NCI-H2081 (cell line): ENCODE measurements at regions not wholly inside any gene's neighbourhood (a gene's known extent, or its start where the extent isn't known, plus 50 kb on each side); places are given as distances from the start of the nearest gene placed in this dataset.
"Not testable (repeated sequence)": the region's sequence is repeated elsewhere in the genome, so short reads cannot be mapped to it uniquely, and the experiment has no call there.

ENCODE experiments used
- DNase-seq, 2 experiments: peaks; one replicate each; lab custom pipeline; 2025; lab: John Stamatoyannopoulos, UW

- no peak for DNase-seq
Measured at GRCh38 chr1:78715181-78715661, 65.6 kb downstream of the IFI44 start.

- DNase-seq = no peak
Measured at GRCh38 chr1:78716186-78716585, 66.6 kb downstream of the IFI44 start.

GRCh38 chr1:78718566-78718965, 68.9 kb downstream of the IFI44 start:
- DNase-seq = no peak

GRCh38 chr1:78721136-78721535, 71.5 kb downstream of the IFI44 start:
- DNase-seq = no peak

- DNase-seq = no peak
Measured at GRCh38 chr1:78722105-78722504, 72.5 kb downstream of the IFI44 start.

GRCh38 chr1:78722521-78722920, 72.9 kb downstream of the IFI44 start:
- no peak for DNase-seq

- no peak for DNase-seq
Measured at GRCh38 chr1:78722947-78723346, 73.3 kb downstream of the IFI44 start.

- DNase-seq = no peak
Measured at GRCh38 chr1:78726686-78727085, 77.1 kb downstream of the IFI44 start.

GRCh38 chr1:78728359-78728758, 78.7 kb downstream of the IFI44 start:
- DNase-seq = no peak

GRCh38 chr1:78730054-78730453, 80.4 kb downstream of the IFI44 start:
- no peak for DNase-seq

GRCh38 chr1:78731674-78732073, 82.0 kb downstream of the IFI44 start:
- no peak for DNase-seq

GRCh38 chr1:78737241-78737640, 87.6 kb downstream of the IFI44 start:
- no peak for DNase-seq

- no peak for DNase-seq
Measured at GRCh38 chr1:78743626-78744025, 94.0 kb downstream of the IFI44 start.

GRCh38 chr1:78745111-78745510, 95.5 kb downstream of the IFI44 start:
- no peak for DNase-seq

- DNase-seq = not testable (repeated sequence)
Measured at GRCh38 chr1:78753679-78754078, 104.0 kb downstream of the IFI44 start.

- no peak for DNase-seq
Measured at GRCh38 chr1:78755986-78756385, 106.4 kb downstream of the IFI44 start.

- no peak for DNase-seq
Measured at GRCh38 chr1:78758506-78758905, 108.9 kb downstream of the IFI44 start.

GRCh38 chr1:78759881-78760280, 110.2 kb downstream of the IFI44 start:
- no peak for DNase-seq

- no peak for DNase-seq
Measured at GRCh38 chr1:78760858-78761257, 111.2 kb downstream of the IFI44 start.

- no peak for DNase-seq
Measured at GRCh38 chr1:78762113-78762512, 112.5 kb downstream of the IFI44 start.

- DNase-seq = no peak
Measured at GRCh38 chr1:78765489-78765888, 115.9 kb downstream of the IFI44 start.

GRCh38 chr1:78779831-78780230, 130.2 kb downstream of the IFI44 start:
- DNase-seq = no peak

- DNase-seq = no peak
Measured at GRCh38 chr1:78787544-78787943, 137.9 kb downstream of the IFI44 start.

- DNase-seq = no peak
Measured at GRCh38 chr1:78790174-78790573, 140.5 kb downstream of the IFI44 start.

- no peak for DNase-seq
Measured at GRCh38 chr1:78792756-78793155, 143.1 kb downstream of the IFI44 start.
